Thyroid gland (tissue), 4 donors: ENCODE measurements at regions not wholly inside any gene's neighbourhood (a gene's known extent, or its start where the extent isn't known, plus 50 kb on each side); places are given as distances from the start of the nearest gene placed in this dataset.
"Not testable (repeated sequence)": the region's sequence is repeated elsewhere in the genome, so short reads cannot be mapped to it uniquely, and the experiment has no call there.

ENCODE experiments used
- POLR2A ChIP-seq, 2 donors: fragments of 450-650 bp; IDR thresholded peaks; one replicate each; pipeline ENCODE4 v1.6.1; 2017; ENCODE audit warnings: antibody characterized with exemption in 2 of 2, mild to moderate bottlenecking in 2 of 2, moderate library complexity in 1 of 2
- TF ChIP-seq, protein P1 (sequence below), 6 experiments: fragments of 200-600 bp in 3 of 6; fragments of 450-650 bp in 3 of 6; sonication (generic) in 3 of 6; IDR thresholded peaks; one replicate each; pipeline ENCODE4 v1.5.1; 2016 to 2019; ENCODE audit warnings: antibody characterized with exemption in 6 of 6, mild to moderate bottlenecking in 2 of 6, inconsistent platforms in 1 of 6, moderate library complexity in 1 of 6

DNA sequence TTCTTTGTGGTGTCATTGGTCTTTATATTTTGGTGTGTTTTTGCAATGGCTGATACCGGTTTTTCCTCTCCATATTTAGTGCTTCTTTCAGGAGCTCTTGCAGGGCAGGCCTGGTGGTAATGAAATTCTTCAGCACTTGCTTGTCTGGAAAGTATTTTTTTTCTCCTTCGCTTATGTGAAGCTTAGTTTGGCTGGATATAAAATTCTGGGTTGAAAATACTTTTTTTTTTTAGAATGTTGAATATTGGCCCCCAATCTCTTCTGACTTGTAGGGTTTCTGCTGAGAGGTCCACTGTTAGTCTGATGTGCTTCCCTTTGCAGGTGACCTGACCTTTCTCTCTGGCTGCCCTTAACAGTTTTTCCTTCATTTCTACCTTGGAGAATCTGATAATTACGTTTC lies 82.7 kb downstream of the XCL2 start:
- TF ChIP-seq, protein P1, sequence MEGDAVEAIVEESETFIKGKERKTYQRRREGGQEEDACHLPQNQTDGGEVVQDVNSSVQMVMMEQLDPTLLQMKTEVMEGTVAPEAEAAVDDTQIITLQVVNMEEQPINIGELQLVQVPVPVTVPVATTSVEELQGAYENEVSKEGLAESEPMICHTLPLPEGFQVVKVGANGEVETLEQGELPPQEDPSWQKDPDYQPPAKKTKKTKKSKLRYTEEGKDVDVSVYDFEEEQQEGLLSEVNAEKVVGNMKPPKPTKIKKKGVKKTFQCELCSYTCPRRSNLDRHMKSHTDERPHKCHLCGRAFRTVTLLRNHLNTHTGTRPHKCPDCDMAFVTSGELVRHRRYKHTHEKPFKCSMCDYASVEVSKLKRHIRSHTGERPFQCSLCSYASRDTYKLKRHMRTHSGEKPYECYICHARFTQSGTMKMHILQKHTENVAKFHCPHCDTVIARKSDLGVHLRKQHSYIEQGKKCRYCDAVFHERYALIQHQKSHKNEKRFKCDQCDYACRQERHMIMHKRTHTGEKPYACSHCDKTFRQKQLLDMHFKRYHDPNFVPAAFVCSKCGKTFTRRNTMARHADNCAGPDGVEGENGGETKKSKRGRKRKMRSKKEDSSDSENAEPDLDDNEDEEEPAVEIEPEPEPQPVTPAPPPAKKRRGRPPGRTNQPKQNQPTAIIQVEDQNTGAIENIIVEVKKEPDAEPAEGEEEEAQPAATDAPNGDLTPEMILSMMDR (IDR thresholded peaks at IDR 0.05): not testable (repeated sequence)
- not testable (repeated sequence) for TF ChIP-seq POLR2A (IDR thresholded peaks at IDR 0.05)
